Astrocyte of the spinal cord (primary cell): ENCODE measurements at regions not wholly inside any gene's neighbourhood (a gene's known extent, or its start where the extent isn't known, plus 50 kb on each side); places are given as distances from the start of the nearest gene placed in this dataset.

Experiments used
- DNase-seq: peaks from one replicate; pipeline ENCODE4 v3.0.0; 2011; ENCODE audit warnings: low read depth, low spot score
- H3K4me3 ChIP-seq: 2 replicates; pipeline ENCODE4 v1.5.1; 2011; ENCODE audit warnings: low read depth, mild to moderate bottlenecking, low read length, moderate library complexity
- in situ Hi-C: cut with HindIII; loops from 2 replicates; pipeline ENCODE4 v1.10.0; 2017; ENCODE audit warnings: low sequenced_read_pairs
- TF ChIP-seq, protein P1 (sequence below): IDR thresholded peaks from 2 replicates; pipeline ENCODE4 v1.5.1; 2012; ENCODE audit warnings: low read depth, mild to moderate bottlenecking, low read length, inconsistent platforms

DNA sequence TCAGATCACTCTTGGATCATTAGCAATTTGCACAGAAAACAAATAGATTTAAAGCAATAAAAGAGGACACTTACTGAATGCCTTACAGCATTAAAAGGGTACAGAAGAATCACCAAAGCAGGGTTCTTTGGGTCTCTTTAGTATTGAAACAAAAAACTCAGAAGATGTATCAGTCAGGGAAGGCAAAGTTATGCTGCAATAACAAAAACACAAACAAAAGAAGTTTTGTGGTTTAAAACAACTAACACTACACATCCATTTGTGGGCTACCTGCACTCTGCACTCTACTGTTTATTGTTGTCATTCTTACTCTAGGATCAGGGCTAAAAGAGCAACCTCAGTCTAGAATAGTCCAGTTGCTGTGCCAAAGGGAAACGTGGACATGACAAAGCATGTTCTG lies 216.4 kb downstream of the GPAM start:
- TF ChIP-seq, protein P1, sequence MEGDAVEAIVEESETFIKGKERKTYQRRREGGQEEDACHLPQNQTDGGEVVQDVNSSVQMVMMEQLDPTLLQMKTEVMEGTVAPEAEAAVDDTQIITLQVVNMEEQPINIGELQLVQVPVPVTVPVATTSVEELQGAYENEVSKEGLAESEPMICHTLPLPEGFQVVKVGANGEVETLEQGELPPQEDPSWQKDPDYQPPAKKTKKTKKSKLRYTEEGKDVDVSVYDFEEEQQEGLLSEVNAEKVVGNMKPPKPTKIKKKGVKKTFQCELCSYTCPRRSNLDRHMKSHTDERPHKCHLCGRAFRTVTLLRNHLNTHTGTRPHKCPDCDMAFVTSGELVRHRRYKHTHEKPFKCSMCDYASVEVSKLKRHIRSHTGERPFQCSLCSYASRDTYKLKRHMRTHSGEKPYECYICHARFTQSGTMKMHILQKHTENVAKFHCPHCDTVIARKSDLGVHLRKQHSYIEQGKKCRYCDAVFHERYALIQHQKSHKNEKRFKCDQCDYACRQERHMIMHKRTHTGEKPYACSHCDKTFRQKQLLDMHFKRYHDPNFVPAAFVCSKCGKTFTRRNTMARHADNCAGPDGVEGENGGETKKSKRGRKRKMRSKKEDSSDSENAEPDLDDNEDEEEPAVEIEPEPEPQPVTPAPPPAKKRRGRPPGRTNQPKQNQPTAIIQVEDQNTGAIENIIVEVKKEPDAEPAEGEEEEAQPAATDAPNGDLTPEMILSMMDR = no peak
- H3K4me3 ChIP-seq = no peak overlapping the region
- in situ Hi-C loops = no loop called here
- no peak for DNase-seq

DNA sequence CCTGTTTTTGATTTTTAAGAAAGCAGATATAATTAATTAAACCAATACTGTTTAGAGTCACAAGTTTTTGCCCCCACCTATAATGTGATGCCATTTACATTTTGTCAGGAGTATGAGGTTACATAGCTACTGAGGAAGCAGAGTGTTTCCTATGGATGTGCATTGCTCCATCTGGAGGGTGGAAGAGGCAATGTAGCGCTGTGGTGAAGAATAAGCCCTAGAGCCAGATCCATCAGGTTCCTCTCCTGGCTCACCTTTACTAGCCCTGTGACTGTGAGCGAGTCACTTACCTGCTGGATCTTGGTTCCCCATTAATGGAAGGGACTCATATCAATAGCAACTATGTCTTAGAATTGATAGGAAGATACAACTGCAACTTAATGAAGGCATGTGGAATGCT lies 216.0 kb downstream of the GPAM start:
- no peak overlapping the region for H3K4me3 ChIP-seq
- TF ChIP-seq, protein P1 = no peak
- no peak for DNase-seq
- in situ Hi-C loops = no loop called here

DNA sequence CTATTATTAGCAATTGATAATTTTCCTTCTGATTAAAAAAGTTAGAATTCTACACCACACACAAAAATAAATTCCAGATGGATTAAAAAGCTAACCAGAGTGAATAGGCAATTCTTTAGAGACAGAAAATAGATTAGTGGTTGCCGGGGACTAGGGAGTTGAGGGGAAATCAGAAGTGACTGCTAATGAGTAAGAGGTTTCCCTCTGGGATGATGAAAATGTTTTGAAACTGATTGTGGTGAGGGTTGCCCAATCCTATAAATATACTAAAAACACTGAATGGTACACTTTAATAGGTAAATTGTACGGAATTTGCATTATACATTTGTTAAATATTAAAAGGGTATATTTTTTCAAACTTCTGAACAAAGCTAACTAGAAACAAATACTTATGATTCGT lies 214.9 kb downstream of the GPAM start:
- H3K4me3 ChIP-seq = no peak overlapping the region
- TF ChIP-seq, protein P1 = no peak
- no peak for DNase-seq
- in situ Hi-C loops = no loop called here

- H3K4me3 ChIP-seq = no peak overlapping the region
- TF ChIP-seq, protein P1 = no peak
- in situ Hi-C loops = no loop called here
- no peak for DNase-seq
Measured at GRCh38 chr10:111970111-111970510, 213.5 kb downstream of the GPAM start.

GRCh38 chr10:111972109-111972508 lies 211.5 kb downstream of the GPAM start:
- no peak overlapping the region for H3K4me3 ChIP-seq
- TF ChIP-seq, protein P1 = no peak
- no peak for DNase-seq
- in situ Hi-C loops = no loop called here

DNA sequence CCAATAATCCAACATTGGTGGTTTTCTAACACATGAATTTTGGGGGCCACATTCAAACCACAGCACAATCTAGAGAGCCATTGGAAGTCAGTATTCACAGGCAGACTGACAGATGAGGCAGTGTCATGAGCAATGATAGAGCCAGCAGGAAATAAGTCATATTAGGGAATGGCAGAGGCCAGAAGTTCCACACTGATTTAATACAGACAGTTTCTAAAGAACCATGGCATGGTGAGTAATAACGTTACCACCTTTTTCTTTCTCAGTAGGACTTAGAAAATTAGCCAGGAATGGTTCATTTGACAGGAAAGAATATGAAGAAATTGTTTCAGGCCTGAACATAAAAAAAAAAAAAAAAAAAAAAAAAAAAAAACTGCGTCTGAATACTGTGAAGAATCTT lies 210.3 kb downstream of the GPAM start:
- in situ Hi-C loops = no loop called here
- no peak for DNase-seq
- no peak overlapping the region for H3K4me3 ChIP-seq
- TF ChIP-seq, protein P1 = no peak

- TF ChIP-seq, protein P1 = no peak
- H3K4me3 ChIP-seq = no peak overlapping the region
- in situ Hi-C loops = no loop called here
- DNase-seq = no peak
Measured at GRCh38 chr10:111973826-111974225, 209.7 kb downstream of the GPAM start.
